Hepatocyte (in vitro differentiated cells): ENCODE measurements at regions not wholly inside any gene's neighbourhood (a gene's known extent, or its start where the extent isn't known, plus 50 kb on each side); places are given as distances from the start of the nearest gene placed in this dataset.

ENCODE experiments used
- DNase-seq: peaks from one replicate; pipeline ENCODE4 v3.0.0-alpha.2; 2016; ENCODE audit warnings: low spot score
- H2AFZ ChIP-seq: fragments of 200-600 bp; sonication (generic); 2 replicates; pipeline ENCODE4 v1.6.0; 2016; ENCODE audit warnings: antibody characterized with exemption, mild to moderate bottlenecking
- H3K27ac ChIP-seq: fragments of 200-600 bp; sonication (generic); 2 replicates; pipeline ENCODE4 v1.5.1; 2016; ENCODE audit warnings: mild to moderate bottlenecking
- H3K27me3 ChIP-seq: fragments of 200-600 bp; sonication (generic); 2 replicates; pipeline ENCODE4 v1.6.1; 2016
- H3K36me3 ChIP-seq: fragments of 200-600 bp; sonication (generic); replicated peaks from 2 replicates; pipeline ENCODE4 v1.5.1; 2016; ENCODE audit warnings: low read depth; ENCODE audit not compliant: insufficient read depth
- H3K4me1 ChIP-seq: fragments of 200-600 bp; sonication (generic); 2 replicates; pipeline ENCODE4 v1.5.1; 2016; ENCODE audit warnings: mild to moderate bottlenecking, moderate library complexity; ENCODE audit not compliant: insufficient read depth
- H3K4me2 ChIP-seq: fragments of 200-600 bp; sonication (generic); 2 replicates; pipeline ENCODE4 v1.6.0; 2016
- H3K4me3 ChIP-seq: fragments of 200-600 bp; sonication (generic); 2 replicates; pipeline ENCODE4 v1.5.1; 2016; ENCODE audit warnings: mild to moderate bottlenecking
- H3K79me2 ChIP-seq: fragments of 200-600 bp; sonication (generic); 2 replicates; pipeline ENCODE4 v1.6.0; 2017; ENCODE audit warnings: mild to moderate bottlenecking
- H3K9me2 ChIP-seq: fragments of 200-600 bp; sonication (generic); replicated peaks from 2 replicates; pipeline ENCODE4 v1.6.0; 2017; ENCODE audit warnings: mild to moderate bottlenecking; ENCODE audit not compliant: insufficient read depth
- H3K9me3 ChIP-seq: fragments of 200-600 bp; sonication (generic); 2 replicates; pipeline ENCODE4 v1.5.1; 2016; ENCODE audit warnings: low read depth, mild to moderate bottlenecking
- H4K20me1 ChIP-seq: fragments of 200-600 bp; sonication (generic); 2 replicates; pipeline ENCODE4 v1.6.0; 2016; ENCODE audit warnings: mild to moderate bottlenecking; ENCODE audit not compliant: insufficient read depth, poor library complexity, severe bottlenecking
- EZH2 ChIP-seq: fragments of 200-600 bp; sonication (generic); IDR thresholded peaks from 2 replicates; pipeline ENCODE4 v1.6.1; 2016; ENCODE audit warnings: antibody characterized with exemption, mild to moderate bottlenecking, borderline replicate concordance
- EZH2phosphoT487 ChIP-seq: fragments of 200-600 bp; sonication (generic); IDR thresholded peaks from one replicate; pipeline ENCODE4 v1.6.1; 2018; ENCODE audit warnings: antibody characterized with exemption, mild to moderate bottlenecking, low read depth, moderate library complexity; ENCODE audit not compliant: unreplicated experiment, severe bottlenecking
- WGBS: methylation state at CpG from one replicate; pipeline ENCODE4 v1.1.6; 2016; ENCODE audit warnings: low lambda C conversion rate; ENCODE audit errors: missing lambda C conversion rate; 5-methylcytosine and 5-hydroxymethylcytosine counted together
- TF ChIP-seq, protein P1 (sequence below): fragments of 200-600 bp; sonication (generic); IDR thresholded peaks from 2 replicates; pipeline ENCODE4 v1.5.1; 2016; ENCODE audit warnings: antibody characterized with exemption, mild to moderate bottlenecking; ENCODE audit not compliant: poor library complexity

DNA sequence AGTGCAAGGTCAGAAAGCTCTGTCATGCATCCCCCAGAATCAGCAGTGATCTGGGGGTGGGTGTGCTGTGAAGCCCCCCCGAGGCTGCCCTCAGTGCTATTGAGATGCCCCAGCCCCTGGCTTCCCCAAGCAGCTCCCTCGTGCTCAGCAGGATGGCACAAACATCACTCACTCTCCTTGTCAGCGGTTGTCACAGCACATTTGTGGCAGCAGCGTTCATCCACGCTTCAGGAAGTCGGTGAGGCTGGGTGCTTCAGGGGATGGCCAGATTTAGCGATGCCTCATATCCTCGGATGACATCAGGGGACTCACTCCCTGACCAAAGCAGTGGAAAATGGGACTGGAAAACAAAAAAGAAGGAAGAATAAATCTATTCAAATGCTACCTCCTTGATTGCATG lies 54.4 kb upstream of the SLC6A11 start:
- no peaks in the 10 kb centered on the region for H3K79me2 ChIP-seq
- H3K4me2 ChIP-seq, result no peak overlapping the region
- no peak overlapping the region for H2AFZ ChIP-seq
- no peaks in the 10 kb centered on the region for H4K20me1 ChIP-seq
- H3K27ac ChIP-seq, result no peak overlapping the region
- H3K36me3 ChIP-seq, result no peaks in the 10 kb centered on the region
- H3K9me2 ChIP-seq, result no peaks in the 10 kb centered on the region
- peaks cover 8% of the 10 kb centered on the region for H3K27me3 ChIP-seq
- DNase-seq, result no peak
- H3K4me1 ChIP-seq, result no peaks in the 10 kb centered on the region
- TF ChIP-seq, protein P1, sequence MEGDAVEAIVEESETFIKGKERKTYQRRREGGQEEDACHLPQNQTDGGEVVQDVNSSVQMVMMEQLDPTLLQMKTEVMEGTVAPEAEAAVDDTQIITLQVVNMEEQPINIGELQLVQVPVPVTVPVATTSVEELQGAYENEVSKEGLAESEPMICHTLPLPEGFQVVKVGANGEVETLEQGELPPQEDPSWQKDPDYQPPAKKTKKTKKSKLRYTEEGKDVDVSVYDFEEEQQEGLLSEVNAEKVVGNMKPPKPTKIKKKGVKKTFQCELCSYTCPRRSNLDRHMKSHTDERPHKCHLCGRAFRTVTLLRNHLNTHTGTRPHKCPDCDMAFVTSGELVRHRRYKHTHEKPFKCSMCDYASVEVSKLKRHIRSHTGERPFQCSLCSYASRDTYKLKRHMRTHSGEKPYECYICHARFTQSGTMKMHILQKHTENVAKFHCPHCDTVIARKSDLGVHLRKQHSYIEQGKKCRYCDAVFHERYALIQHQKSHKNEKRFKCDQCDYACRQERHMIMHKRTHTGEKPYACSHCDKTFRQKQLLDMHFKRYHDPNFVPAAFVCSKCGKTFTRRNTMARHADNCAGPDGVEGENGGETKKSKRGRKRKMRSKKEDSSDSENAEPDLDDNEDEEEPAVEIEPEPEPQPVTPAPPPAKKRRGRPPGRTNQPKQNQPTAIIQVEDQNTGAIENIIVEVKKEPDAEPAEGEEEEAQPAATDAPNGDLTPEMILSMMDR, result no peak
- TF ChIP-seq EZH2 (no peak), EZH2phosphoT487 (no peak)
- H3K9me3 ChIP-seq, result no peaks in the 10 kb centered on the region
- WGBS, result 56% methylated on average over 8 of the region's 8 CpGs
- no peak overlapping the region for H3K4me3 ChIP-seq

DNA sequence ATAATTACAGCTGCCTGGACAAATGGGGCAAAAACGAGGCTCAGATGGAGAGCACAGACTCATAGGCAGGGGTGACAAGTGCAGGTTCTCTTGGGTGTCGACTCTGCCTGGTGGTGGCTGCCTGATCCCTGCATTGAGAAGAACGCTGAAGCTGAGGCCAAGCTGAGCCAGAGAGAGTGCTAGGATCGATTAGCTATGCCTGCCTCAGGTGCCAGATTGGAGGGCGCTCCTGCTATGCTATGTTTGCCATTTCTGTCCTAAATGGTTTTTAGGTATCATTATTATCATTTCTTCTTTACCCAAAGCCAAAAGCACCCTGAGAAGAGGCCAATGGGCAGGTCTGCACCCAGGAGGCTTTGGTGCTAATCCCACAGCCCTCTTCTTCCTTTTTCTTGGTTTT lies 53.9 kb upstream of the SLC6A11 start:
- no peaks in the 10 kb centered on the region for H4K20me1 ChIP-seq
- WGBS, result 61% methylated on average over 5 of the region's 5 CpGs
- no peak overlapping the region for H3K4me2 ChIP-seq
- H3K9me2 ChIP-seq, result no peaks in the 10 kb centered on the region
- no peak overlapping the region for H3K27ac ChIP-seq
- peaks cover 8% of the 10 kb centered on the region for H3K27me3 ChIP-seq
- H3K4me3 ChIP-seq, result no peak overlapping the region
- H3K9me3 ChIP-seq, result no peaks in the 10 kb centered on the region
- no peak overlapping the region for H2AFZ ChIP-seq
- H3K4me1 ChIP-seq, result no peaks in the 10 kb centered on the region
- no peaks in the 10 kb centered on the region for H3K79me2 ChIP-seq
- TF ChIP-seq, protein P1, result no peak
- TF ChIP-seq EZH2 (no peak), EZH2phosphoT487 (no peak)
- no peaks in the 10 kb centered on the region for H3K36me3 ChIP-seq
- DNase-seq, result no peak

DNA sequence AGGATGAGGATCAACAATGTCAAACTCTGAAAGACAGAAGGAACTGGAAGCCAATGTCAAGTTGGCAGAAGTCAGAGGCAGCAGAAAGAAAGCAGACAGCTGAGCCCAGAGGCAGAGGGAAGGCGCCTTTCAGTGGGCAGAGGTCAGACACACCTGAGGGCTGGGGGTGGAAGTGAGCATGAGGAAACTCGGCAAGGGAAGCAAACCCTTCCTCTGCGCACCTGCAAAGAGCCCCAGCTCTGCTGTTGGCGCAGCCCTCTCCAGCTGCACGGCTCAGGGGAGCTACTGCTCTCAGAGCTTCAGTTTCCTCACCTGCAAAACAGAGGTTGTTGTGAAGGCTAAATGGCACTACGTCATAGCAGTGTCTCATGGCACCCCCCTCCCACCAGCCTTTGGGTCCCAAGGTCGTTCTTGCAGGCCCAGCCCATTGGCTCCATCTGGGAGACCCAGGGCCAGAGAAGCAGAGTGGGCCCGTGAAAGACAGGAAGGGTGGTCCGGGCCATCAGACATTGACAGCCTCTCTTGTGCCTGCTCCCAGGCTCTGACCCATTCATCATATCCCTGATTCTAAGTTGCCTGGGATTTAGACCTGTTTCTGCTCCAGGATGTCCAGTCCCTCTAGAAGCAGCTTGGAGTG lies 53.3 kb upstream of the SLC6A11 start:
- Histone ChIP-seq H2AFZ (no peak overlapping the region), H3K9me3 (no peaks in the 10 kb centered on the region), H4K20me1 (no peaks in the 10 kb centered on the region), H3K9me2 (no peaks in the 10 kb centered on the region), H3K27me3 (peaks cover 8% of the 10 kb centered on the region), H3K79me2 (no peaks in the 10 kb centered on the region), H3K4me3 (no peak overlapping the region), H3K27ac (no peak overlapping the region), H3K36me3 (no peaks in the 10 kb centered on the region), H3K4me1 (no peaks in the 10 kb centered on the region), H3K4me2 (no peak overlapping the region)
- no peak for TF ChIP-seq EZH2phosphoT487
- TF ChIP-seq, protein P1, result no peak
- no peak for TF ChIP-seq EZH2
- WGBS, result 76% methylated on average over 9 of the region's 9 CpGs
- DNase-seq, result no peak

DNA sequence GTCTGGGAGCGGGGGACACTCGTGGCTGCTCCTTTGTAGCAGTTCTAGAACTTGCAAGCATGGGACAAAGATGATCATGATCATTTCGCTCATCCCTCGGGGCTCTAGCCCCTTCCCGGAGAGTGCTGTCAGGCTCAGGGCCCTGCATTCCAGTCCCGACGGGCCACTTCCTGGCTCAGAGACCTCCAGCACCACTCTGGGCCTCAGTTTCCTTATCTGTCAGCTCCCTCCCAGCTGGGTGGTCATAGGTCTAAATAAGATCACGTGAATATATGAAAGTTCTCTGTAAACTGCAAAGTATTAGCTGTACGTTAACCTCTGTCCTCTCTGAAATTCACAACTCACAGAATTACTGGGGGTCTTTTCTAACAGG lies 52.8 kb upstream of the SLC6A11 start:
- TF ChIP-seq EZH2phosphoT487, result no peak
- no peak for TF ChIP-seq EZH2
- TF ChIP-seq, protein P1, result no peak

More for the DNA sequence above, 52.8 kb upstream of the SLC6A11 start:
- no peaks in the 10 kb centered on the region for H4K20me1 ChIP-seq
- no peaks in the 10 kb centered on the region for H3K4me1 ChIP-seq
- DNase-seq, result no peak
- H3K36me3 ChIP-seq, result no peaks in the 10 kb centered on the region
- WGBS, result 91% methylated on average over 9 of the region's 9 CpGs
- H3K4me2 ChIP-seq, result no peak overlapping the region
- H3K27ac ChIP-seq, result no peak overlapping the region
- no peak overlapping the region for H2AFZ ChIP-seq
- H3K27me3 ChIP-seq, result peaks cover 8% of the 10 kb centered on the region
- H3K9me2 ChIP-seq, result no peaks in the 10 kb centered on the region
- no peaks in the 10 kb centered on the region for H3K9me3 ChIP-seq
- H3K79me2 ChIP-seq, result no peaks in the 10 kb centered on the region
- no peak overlapping the region for H3K4me3 ChIP-seq
